Esophagus mucosa (tissue), 1 donor: ENCODE measurements at regions not wholly inside any gene's neighbourhood (a gene's known extent, or its start where the extent isn't known, plus 50 kb on each side); places are given as distances from the start of the nearest gene placed in this dataset.
"Not testable (repeated sequence)": the region's sequence is repeated elsewhere in the genome, so short reads cannot be mapped to it uniquely, and the experiment has no call there.

ENCODE experiments used
- ATAC-seq: fragments of 200-7000 bp; cut with Tn5 transposase; one replicate; pipeline ENCODE4 v1.9.1; 2020
- donor health status: DM: yes; HTN: yes; CAD: no.

- no peak for ATAC-seq
These were observed 618.7 kb downstream of the KCNJ18 start for GRCh38 chr17:22310717-22311686.

DNA sequence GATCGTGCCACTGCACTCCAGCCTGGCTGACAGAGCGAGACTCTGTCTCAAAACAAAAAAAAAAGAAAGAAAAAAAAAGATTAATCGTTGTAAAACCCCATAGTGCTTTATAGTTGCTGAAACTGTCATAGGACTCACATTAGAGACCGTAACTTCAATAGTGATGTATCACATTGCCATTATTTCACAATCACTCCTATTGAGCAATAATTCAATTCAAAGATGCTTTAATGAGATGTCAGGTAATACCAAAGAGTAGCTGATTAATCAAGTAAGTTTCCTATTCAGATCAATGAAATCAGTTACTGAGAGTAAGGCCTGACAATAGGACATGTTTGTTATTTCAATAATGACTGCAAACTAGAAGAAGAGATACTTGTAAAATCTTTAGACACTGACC, 628.7 kb downstream of the KCNJ18 start:
- ATAC-seq: not testable (repeated sequence)

DNA sequence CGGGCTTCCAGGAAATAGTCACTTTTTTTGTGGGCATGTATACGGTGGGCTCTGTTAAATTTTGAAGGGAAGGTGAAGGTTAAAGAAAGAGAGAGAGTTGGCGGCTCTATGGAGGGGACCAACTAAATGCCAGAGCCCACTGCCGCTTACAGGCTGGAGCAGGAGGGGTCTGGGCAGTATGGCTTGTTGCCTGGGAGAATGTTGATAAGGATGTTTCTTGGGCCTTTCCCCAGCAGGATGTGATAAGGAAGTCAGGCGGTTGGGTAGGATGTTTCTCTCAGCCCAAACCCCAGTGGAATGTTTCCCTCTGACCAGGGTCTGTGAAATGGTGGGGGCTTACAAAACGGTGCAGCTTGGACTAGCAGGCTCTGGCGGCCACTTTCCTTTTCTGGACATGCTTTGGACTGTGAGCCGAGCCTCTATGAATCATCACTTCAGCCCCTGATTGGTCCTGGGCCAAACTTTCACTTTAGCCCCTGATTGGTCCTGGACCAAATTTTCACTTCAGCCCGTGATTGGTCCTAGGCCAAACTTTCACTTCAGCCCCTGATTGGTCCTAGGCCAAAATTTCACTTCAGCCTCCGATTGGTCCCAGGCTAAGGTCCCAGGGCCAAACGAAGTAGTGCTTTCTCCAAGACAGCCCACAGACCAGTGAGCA, 630.7 kb downstream of the KCNJ18 start:
- not testable (repeated sequence) for ATAC-seq

DNA sequence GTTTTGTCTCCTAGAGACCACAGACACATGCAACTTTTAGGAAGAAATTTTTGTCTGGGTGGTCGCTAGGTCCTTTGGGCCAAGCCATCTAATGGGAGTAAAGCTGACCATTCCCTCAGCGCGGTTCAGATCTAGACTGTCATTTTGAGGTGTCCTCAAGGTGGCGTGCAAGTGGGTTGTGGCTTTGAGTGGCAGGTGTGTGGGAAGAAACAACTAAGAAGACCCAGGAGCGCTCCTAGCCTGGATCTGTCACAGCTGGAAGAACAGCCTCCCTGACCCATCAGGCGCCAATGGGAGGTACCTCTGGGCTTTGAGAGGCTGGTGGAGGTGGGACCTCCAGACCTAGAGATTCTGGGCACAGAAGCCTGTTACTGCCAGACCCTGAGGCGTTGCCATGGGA, 645.1 kb downstream of the KCNJ18 start:
- ATAC-seq: no peak

GRCh38 chr17:22356603-22357002, 664.3 kb downstream of the KCNJ18 start:
- not testable (repeated sequence) for ATAC-seq

DNA sequence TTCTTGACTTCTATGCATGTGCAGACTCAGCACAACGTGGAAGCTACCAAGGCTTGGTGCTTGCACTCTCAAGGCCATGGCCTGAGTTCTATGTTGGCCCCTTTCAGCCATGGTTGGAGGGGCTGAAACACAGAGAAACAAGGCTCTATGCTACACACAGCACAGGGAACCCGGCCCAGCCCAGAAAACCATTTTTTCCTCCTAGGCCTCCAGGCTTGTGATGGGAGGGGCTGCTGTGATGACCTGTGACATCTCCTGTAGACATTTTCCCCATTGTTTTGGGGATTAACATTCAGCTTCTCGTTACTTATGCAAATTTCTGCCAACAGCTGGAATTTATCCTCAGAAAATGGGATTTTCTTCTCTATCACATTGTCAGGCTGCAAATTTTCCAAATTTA, 678.7 kb downstream of the KCNJ18 start:
- not testable (repeated sequence) for ATAC-seq

DNA sequence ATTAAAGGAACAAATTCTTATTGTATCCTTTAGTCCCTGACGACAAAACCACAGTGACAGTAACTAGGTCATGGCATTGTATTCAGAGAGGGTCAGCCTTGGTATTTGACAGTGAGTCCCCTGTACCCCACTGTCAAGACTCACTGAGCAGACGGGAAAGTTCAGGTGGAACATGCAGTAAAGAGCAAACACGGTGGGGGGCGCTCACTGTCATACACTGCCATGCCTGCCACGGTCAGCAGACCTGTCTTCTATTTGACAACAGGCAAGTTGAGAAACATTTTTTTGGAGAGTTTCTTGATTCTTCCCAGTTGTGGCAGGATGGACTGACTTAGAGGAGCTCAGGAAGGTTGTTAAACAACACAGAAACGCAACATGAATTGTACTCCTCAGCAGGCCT, 681.6 kb downstream of the KCNJ18 start:
- no peak for ATAC-seq

DNA sequence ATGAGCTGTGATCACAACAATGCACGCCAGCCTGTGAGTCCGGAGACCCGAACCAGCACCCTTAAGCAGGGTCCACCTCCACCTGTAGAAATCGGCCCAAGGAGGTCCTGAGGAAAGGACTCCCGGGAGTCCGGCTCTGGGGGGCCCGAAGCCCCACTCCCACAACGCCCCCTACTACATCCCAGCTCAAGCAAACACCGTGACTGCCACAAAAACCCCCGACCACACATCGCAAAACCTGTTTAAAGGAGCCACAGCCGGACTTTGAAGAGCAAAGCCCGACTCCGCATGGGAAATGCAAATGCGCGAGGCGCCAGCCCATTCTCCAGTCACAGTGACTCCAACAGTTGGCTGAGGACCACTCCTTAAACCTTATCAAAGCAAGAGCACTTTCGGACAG, 682.4 kb downstream of the KCNJ18 start:
- no peak for ATAC-seq

DNA sequence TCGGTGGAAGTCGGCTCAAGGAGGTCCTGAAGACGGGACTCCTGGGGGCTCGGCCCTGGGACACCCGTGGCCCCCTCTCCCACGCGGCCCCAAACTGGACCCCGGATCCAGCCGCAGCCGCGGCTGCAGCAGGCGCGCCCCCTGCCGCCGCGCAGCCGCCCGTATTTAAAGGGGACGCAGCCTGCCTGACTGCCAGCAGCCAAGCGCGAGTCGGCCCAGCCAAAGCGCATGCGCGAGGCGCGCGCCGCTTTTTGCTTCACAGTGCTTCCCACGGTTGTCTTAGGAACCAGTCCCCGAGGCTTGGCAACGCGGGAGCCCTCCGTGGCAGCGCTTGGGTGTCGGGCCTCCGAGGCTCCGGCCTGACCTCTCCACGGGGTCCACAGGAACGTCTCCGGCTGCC, 684.4 kb downstream of the KCNJ18 start:
- ATAC-seq: not testable (repeated sequence)

DNA sequence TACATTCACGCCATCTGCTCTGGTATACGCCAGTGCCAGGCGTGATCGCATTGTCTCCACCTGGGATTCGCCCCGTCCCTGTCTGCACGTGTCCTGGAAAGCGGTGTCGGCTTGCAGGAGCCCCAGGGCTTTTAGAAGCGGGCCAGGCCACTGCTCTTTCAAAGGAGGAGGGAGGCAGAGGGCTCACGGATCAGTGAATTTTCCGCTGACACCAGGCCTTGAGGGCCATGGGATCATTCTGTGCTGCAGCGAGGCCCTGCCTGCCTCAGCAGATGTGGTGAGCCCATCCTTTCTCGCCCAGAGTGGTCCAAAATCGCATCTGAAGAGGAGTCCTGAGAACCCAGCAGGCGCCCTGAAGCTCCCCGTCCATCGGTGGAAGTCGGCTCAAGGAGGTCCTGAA, 686.4 kb downstream of the KCNJ18 start:
- not testable (repeated sequence) for ATAC-seq

- not testable (repeated sequence) for ATAC-seq
These were observed 689.3 kb downstream of the KCNJ18 start for GRCh38 chr17:22381589-22381988.

DNA sequence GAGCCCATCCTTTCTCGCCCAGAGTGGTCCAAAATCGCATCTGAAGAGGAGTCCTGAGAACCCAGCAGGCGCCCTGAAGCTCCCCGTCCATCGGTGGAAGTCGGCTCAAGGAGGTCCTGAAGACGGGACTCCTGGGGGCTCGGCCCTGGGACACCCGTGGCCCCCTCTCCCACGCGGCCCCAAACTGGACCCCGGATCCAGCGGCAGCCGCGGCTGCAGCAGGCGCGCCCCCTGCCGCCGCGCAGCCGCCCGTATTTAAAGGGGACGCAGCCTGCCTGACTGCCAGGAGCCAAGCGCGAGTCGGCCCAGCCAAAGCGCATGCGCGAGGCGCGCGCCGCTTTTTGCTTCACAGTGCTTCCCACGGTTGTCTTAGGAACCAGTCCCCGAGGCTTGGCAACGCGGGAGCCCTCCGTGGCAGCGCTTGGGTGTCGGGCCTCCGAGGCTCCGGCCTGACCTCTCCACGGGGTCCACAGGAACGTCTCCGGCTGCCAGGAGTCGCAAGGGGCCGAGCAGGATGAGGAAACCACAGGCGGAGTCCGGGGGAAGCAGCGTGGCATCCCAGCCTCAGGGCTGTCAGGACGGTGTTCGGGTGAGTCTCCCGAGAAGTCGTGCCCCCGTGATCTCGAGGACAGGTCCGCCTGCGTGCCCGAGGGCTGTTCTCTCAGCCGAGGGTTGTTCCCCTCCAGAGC, 691.6 kb downstream of the KCNJ18 start:
- ATAC-seq: not testable (repeated sequence)

GRCh38 chr17:22384461-22384800, 692.1 kb downstream of the KCNJ18 start:
- not testable (repeated sequence) for ATAC-seq

DNA sequence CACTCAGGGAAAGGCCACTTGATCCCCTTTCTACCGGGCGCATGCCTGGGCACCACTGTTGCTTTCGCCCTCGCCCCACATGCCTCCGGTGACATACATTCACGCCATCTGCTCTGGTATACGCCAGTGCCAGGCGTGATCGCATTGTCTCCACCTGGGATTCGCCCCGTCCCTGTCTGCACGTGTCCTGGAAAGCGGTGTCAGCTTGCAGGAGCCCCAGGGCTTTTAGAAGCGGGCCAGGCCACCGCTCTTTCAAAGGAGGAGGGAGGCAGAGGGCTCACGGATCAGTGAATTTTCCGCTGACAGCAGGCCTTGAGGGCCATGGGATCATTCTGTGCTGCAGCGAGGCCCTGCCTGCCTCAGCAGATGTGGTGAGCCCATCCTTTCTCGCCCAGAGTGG, 706.1 kb downstream of the KCNJ18 start:
- ATAC-seq: not testable (repeated sequence)

DNA sequence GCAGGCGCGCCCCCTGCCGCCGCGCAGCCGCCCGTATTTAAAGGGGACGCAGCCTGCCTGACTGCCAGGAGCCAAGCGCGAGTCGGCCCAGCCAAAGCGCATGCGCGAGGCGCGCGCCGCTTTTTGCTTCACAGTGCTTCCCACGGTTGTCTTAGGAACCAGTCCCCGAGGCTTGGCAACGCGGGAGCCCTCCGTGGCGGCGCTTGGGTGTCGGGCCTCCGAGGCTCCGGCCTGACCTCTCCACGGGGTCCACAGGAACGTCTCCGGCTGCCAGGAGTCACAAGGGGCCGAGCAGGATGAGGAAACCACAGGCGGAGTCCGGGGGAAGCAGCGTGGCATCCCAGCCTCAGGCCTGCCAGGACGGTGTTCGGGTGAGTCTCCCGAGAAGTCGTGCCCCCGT, 706.7 kb downstream of the KCNJ18 start:
- not testable (repeated sequence) for ATAC-seq

GRCh38 chr17:22405080-22405479, 712.8 kb downstream of the KCNJ18 start:
- not testable (repeated sequence) for ATAC-seq

DNA sequence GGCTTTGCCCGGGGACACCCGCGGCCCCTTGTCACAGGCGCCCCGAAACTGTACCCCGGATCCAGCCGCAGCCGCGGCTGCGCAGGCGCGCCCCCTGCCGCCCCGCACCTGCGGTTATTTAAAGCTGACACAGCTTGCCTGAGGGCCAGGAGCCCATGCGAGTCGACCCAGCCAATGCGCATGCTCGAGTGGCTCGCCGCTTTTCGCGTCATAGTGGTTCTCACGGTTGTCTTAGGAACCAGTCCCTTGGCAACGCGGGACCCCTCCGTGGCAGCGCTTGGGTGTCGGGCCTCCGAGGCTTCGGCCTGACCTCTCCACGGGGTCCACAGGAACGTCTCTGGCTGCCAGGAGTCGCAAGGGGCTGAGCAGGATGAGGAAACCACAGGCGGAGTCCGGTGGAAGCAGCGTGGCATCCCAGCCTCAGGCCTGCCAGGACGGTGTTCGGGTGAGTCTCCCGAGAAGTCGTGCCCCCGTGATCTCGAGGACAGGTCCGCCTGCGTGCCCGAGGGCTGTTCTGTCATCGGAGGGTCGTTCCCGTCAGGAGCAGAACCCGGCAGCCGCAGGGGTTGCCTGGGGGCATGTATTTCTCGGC, 716.9 kb downstream of the KCNJ18 start:
- ATAC-seq: no peak

- no peak for ATAC-seq
These were observed 717.8 kb downstream of the KCNJ18 start for GRCh38 chr17:22410136-22410535.

- no peak for ATAC-seq
These were observed 719.0 kb downstream of the KCNJ18 start for GRCh38 chr17:22411185-22411784.

- ATAC-seq: no peak
These were observed 743.1 kb downstream of the KCNJ18 start for GRCh38 chr17:22435231-22435974.

DNA sequence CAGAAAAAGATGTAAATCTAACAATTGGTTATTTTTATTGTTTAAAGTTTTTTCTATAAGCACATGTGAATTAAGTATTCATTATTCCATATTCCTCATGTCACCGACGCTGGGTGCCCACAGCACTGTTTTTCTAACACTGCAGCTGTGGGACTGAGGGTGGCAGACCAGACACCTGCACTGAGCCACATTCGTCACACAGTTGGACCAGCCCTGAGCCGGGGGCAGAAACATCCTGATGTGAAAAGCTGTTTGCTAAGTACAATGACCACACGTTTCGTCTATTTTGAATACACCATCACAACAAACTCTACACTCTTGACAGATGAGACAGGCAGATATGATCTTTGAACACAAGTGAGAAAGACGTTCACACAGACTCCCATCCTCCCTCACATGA, 749.5 kb downstream of the KCNJ18 start:
- no peak for ATAC-seq

DNA sequence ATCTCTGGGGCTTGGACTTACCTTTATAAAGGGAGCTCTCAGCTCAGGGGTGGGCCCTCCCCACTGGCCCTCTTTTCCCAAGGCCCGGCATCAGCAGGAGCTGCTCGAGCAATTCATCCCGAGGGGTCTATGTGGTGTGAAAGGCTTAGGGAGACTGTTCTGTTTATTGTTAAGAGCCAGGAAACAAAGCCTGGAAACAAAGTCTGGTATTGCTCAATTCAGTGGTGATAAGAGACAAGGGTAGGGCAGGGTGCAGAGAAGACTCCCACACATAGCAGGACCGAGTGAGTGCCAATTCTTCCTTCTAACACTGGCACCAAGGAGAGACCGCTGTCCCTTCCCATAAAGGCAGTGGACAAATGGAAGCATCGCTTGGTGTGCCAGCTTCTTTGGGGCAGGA, 750.7 kb downstream of the KCNJ18 start:
- ATAC-seq: no peak
